GM12892 (cell line): ENCODE measurements at regions not wholly inside any gene's neighbourhood (a gene's known extent, or its start where the extent isn't known, plus 50 kb on each side); places are given as distances from the start of the nearest gene placed in this dataset.
A peak's percentile ranks its signal among the peaks of the same experiment; 100 is the strongest.

Experiments
- POLR2A ChIP-seq: IDR thresholded peaks from 2 replicates; pipeline ENCODE4 v1.6.1; 2011; ENCODE audit warnings: low read depth, low read length, control low read depth
- POLR2AphosphoS5 ChIP-seq: IDR thresholded peaks from 2 replicates; pipeline ENCODE4 v1.6.1; 2011; ENCODE audit warnings: low read depth, low read length, control low read depth

GRCh38 chr12:4829161-4829792, 80.4 kb upstream of the KCNA1 start:
- 0 out of 2 replicates have a peak, but pooled peaks have one; percentile 28 for TF ChIP-seq POLR2A
- peak; percentile 60 for TF ChIP-seq POLR2AphosphoS5
